SK-N-SH (cell line): ENCODE measurements at regions not wholly inside any gene's neighbourhood (a gene's known extent, or its start where the extent isn't known, plus 50 kb on each side); places are given as distances from the start of the nearest gene placed in this dataset.

Source experiments
- CTCF ChIA-PET: fragments of 300-600, 350-600 bp; formaldehyde crosslinking; extraction: SDS; loops from one replicate; lab custom pipeline; 2021; lab: Yijun Ruan, JAX
- POLR2A ChIA-PET: fragments of 350-600 bp; sonication (Branson Sonifier 250); formaldehyde crosslinking; extraction: SDS; loops from one replicate; lab custom pipeline; 2020; ENCODE audit warnings: antibody characterized with exemption, inconsistent platforms; lab: Yijun Ruan, JAX
- DNase-seq: peaks from one replicate; pipeline ENCODE4 v3.0.0; 2012
- H2AFZ ChIP-seq: fragments of 200-600 bp; sonication (generic); 2 replicates; pipeline ENCODE4 v1.8.1; 2016; ENCODE audit warnings: antibody characterized with exemption, mild to moderate bottlenecking, low read depth
- H3F3A ChIP-seq: fragments of 200-600 bp; sonication (generic); replicated peaks from 2 replicates; pipeline ENCODE3; 2016; ENCODE audit warnings: antibody characterized with exemption, mild to moderate bottlenecking; ENCODE audit not compliant: insufficient read depth
- H3K27ac ChIP-seq, 2 experiments: fragments of 200-500 bp in 1 of 2; fragments of 200-600 bp in 1 of 2; sonication (Bioruptor generic) in 1 of 2; sonication (generic), shearing (Covaris generic) in 1 of 2; 2 replicates each; pipeline versions ENCODE4 v1.5.1 to v1.6.1; 2014 to 2016; ENCODE audit warnings: low read depth in 2 of 2, inconsistent platforms in 1 of 2, low read length in 1 of 2, mild to moderate bottlenecking in 1 of 2, mixed read lengths in 1 of 2
- H3K27me3 ChIP-seq: fragments of 200-600 bp; sonication (generic), shearing (Covaris generic); 2 replicates; pipeline ENCODE4 v1.6.1; 2016; ENCODE audit warnings: mixed run types; ENCODE audit not compliant: insufficient read depth
- H3K36me3 ChIP-seq, 2 experiments: fragments of 200-500 bp in 1 of 2; fragments of 200-600 bp in 1 of 2; sonication (Bioruptor generic) in 1 of 2; sonication (generic) in 1 of 2; replicated peaks in 1 of 2; 2 replicates each; pipeline versions ENCODE3 to v1.5.1; 2014 to 2016; ENCODE audit warnings: low read length in 1 of 2, mild to moderate bottlenecking in 1 of 2; ENCODE audit not compliant: insufficient read depth in 2 of 2, control insufficient read depth in 1 of 2
- H3K4me1 ChIP-seq, 2 experiments: fragments of 200-500 bp in 1 of 2; fragments of 200-600 bp in 1 of 2; sonication (Bioruptor generic) in 1 of 2; sonication (generic), shearing (Covaris generic) in 1 of 2; 2 replicates each; pipeline versions ENCODE4 v1.5.1 to v1.6.1; 2014 to 2016; ENCODE audit warnings: low read depth in 1 of 2, low read length in 1 of 2, mixed run types in 1 of 2; ENCODE audit not compliant: insufficient read depth in 2 of 2, control insufficient read depth in 1 of 2
- H3K4me2 ChIP-seq: fragments of 200-600 bp; sonication (generic), shearing (Covaris generic); 2 replicates; pipeline ENCODE4 v1.6.1; 2017; ENCODE audit warnings: mixed run types
- H3K4me3 ChIP-seq, 2 experiments: fragments of 200-500 bp in 1 of 2; fragments of 200-600 bp in 1 of 2; sonication (Bioruptor generic) in 1 of 2; sonication (generic), shearing (Covaris generic) in 1 of 2; 2 replicates each; pipeline versions ENCODE4 v1.5.1 to v1.8.1; 2014 to 2016; ENCODE audit warnings: low read depth in 2 of 2, inconsistent platforms in 1 of 2, low read length in 1 of 2, mild to moderate bottlenecking in 1 of 2, mixed read lengths in 1 of 2, moderate library complexity in 1 of 2
- H3K79me2 ChIP-seq: fragments of 200-600 bp; sonication (generic); 2 replicates; pipeline ENCODE4 v1.8.1; 2017; ENCODE audit warnings: mild to moderate bottlenecking; ENCODE audit not compliant: insufficient read depth
- H3K9ac ChIP-seq: fragments of 200-600 bp; sonication (generic); 2 replicates; pipeline ENCODE4 v1.6.1; 2017; ENCODE audit warnings: mixed run types
- H3K9me2 ChIP-seq: fragments of 200-600 bp; sonication (generic); 2 replicates; pipeline ENCODE4 v1.6.1; 2017; ENCODE audit warnings: mixed run types
- H3K9me3 ChIP-seq: fragments of 200-600 bp; sonication (generic); 2 replicates; pipeline ENCODE4 v1.6.1; 2017; ENCODE audit warnings: mixed run types, mild to moderate bottlenecking, moderate library complexity
- H4K20me1 ChIP-seq: fragments of 200-600 bp; sonication (generic); 2 replicates; pipeline ENCODE4 v1.6.1; 2017; ENCODE audit warnings: mild to moderate bottlenecking, mixed run types; ENCODE audit not compliant: insufficient read depth
- FOSL2 ChIP-seq: IDR thresholded peaks from 2 replicates; pipeline ENCODE4 v1.4.0; 2012; ENCODE audit warnings: low read depth, mild to moderate bottlenecking, moderate library complexity, borderline replicate concordance
- JUND ChIP-seq: IDR thresholded peaks from 2 replicates; pipeline ENCODE4 v1.4.0; 2012
- MEF2A ChIP-seq: IDR thresholded peaks from 2 replicates; pipeline ENCODE4 v1.4.0; 2012; ENCODE audit warnings: low read depth, borderline replicate concordance
- MXI1 ChIP-seq: IDR thresholded peaks from 2 replicates; pipeline ENCODE4 v1.6.1; 2012; ENCODE audit warnings: mild to moderate bottlenecking, low read depth, low read length, improper control_type of control experiment
- NFIC ChIP-seq: IDR thresholded peaks from 2 replicates; pipeline ENCODE4 v1.4.0; 2012; ENCODE audit warnings: borderline replicate concordance
- POLR2AphosphoS5 ChIP-seq: IDR thresholded peaks from 2 replicates; pipeline ENCODE4 v1.6.1; 2012; ENCODE audit warnings: low read depth, low read length
- RFX5 ChIP-seq: IDR thresholded peaks from 2 replicates; pipeline ENCODE4 v1.6.1; 2012; ENCODE audit warnings: mild to moderate bottlenecking, improper control_type of control experiment, low read length
- RXRA ChIP-seq: IDR thresholded peaks from 2 replicates; pipeline ENCODE4 v1.4.0; 2012; ENCODE audit warnings: low read depth, mild to moderate bottlenecking, borderline replicate concordance
- TAF1 ChIP-seq: IDR thresholded peaks from 2 replicates; pipeline ENCODE4 v1.6.1; 2012; ENCODE audit warnings: low read depth, mild to moderate bottlenecking, low read length, moderate library complexity, borderline replicate concordance
- TCF12 ChIP-seq: IDR thresholded peaks from 2 replicates; pipeline ENCODE4 v1.4.0; 2012
- YY1 ChIP-seq: IDR thresholded peaks from 2 replicates; pipeline ENCODE4 v1.4.0; 2012; ENCODE audit warnings: low read depth, mild to moderate bottlenecking
- WGBS: methylation state at CpG from one replicate; pipeline ENCODE4 v1.1.6; 2017; ENCODE audit warnings: low lambda C conversion rate; 5-methylcytosine and 5-hydroxymethylcytosine counted together
- TF ChIP-seq, protein P1 (sequence below): fragments of 150-350 bp; IDR thresholded peaks from 2 replicates; pipeline ENCODE4 v1.6.1; 2016; ENCODE audit warnings: mild to moderate bottlenecking, low read depth, low read length
- TF ChIP-seq, protein P2 (sequence below): IDR thresholded peaks from 2 replicates; pipeline ENCODE4 v1.4.0; 2012; ENCODE audit warnings: low read depth, borderline replicate concordance
- TF ChIP-seq, protein P3 (sequence below): fragments of 200-600 bp; sonication (generic); IDR thresholded peaks from 2 replicates; pipeline ENCODE4 v1.6.1; 2017; ENCODE audit warnings: antibody characterized with exemption, mild to moderate bottlenecking, moderate library complexity
- TF ChIP-seq, protein P4 (sequence below): IDR thresholded peaks from 2 replicates; pipeline ENCODE4 v1.4.0; 2012; ENCODE audit warnings: low read depth

DNA sequence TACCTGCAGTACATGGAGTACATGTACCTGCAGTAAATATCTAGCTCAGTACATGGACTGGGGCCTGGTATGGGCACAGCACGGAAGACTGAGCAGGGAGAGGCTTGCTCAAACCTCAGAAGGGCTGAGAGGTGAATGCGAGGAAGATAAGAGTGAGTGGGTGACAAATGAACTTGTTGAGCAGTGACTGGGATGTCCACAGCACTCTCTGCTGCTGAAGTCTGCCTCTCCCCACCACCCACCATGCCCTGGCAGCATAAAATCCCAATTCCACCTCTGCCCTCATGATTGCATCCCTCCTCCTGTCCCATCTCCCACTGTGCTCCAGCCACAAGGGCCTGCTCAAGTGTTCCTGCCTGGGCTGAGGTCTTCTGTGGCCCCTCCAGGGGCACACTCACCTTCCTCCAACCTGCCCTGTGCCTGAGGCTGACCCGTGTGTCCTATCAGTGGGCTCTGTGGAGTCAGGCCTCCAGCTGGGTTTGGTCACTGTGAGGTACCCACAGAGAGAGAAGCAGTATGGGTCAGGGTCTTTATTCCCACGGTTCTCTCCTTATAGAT is 114.2 kb downstream of the FOXD2 start:
- Histone ChIP-seq H3K9me3 (no peaks in the 10 kb centered on the region), H3K4me3 (no peak overlapping the region), H3K9me2 (no peaks in the 10 kb centered on the region), H3K36me3 (no peaks in the 10 kb centered on the region), H4K20me1 (no peaks in the 10 kb centered on the region), H3F3A (no peaks in the 10 kb centered on the region), H3K4me2 (no peak overlapping the region), H3K27ac (no peak overlapping the region), H3K4me1 (no peaks in the 10 kb centered on the region), H3K27me3 (no peaks in the 10 kb centered on the region), H3K79me2 (no peaks in the 10 kb centered on the region), H2AFZ (no peak overlapping the region), H3K9ac (no peak overlapping the region)
- no peak for DNase-seq
- POLR2A ChIA-PET: no interaction called here
- TF ChIP-seq NFIC (no peak), MEF2A (no peak)
- TF ChIP-seq, protein P1, sequence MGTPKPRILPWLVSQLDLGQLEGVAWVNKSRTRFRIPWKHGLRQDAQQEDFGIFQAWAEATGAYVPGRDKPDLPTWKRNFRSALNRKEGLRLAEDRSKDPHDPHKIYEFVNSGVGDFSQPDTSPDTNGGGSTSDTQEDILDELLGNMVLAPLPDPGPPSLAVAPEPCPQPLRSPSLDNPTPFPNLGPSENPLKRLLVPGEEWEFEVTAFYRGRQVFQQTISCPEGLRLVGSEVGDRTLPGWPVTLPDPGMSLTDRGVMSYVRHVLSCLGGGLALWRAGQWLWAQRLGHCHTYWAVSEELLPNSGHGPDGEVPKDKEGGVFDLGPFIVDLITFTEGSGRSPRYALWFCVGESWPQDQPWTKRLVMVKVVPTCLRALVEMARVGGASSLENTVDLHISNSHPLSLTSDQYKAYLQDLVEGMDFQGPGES: no peak
- TF ChIP-seq, protein P2, sequence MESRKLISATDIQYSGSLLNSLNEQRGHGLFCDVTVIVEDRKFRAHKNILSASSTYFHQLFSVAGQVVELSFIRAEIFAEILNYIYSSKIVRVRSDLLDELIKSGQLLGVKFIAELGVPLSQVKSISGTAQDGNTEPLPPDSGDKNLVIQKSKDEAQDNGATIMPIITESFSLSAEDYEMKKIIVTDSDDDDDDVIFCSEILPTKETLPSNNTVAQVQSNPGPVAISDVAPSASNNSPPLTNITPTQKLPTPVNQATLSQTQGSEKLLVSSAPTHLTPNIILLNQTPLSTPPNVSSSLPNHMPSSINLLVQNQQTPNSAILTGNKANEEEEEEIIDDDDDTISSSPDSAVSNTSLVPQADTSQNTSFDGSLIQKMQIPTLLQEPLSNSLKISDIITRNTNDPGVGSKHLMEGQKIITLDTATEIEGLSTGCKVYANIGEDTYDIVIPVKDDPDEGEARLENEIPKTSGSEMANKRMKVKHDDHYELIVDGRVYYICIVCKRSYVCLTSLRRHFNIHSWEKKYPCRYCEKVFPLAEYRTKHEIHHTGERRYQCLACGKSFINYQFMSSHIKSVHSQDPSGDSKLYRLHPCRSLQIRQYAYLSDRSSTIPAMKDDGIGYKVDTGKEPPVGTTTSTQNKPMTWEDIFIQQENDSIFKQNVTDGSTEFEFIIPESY: no peak
- CTCF ChIA-PET: interaction anchor here (1.6 kb wide), 1 partner anchor 119 kb away, joined by 3 read pairs; no protein-coding TSS in a partner anchor
- WGBS: 28% methylated on average over 4 of the region's 4 CpGs

DNA sequence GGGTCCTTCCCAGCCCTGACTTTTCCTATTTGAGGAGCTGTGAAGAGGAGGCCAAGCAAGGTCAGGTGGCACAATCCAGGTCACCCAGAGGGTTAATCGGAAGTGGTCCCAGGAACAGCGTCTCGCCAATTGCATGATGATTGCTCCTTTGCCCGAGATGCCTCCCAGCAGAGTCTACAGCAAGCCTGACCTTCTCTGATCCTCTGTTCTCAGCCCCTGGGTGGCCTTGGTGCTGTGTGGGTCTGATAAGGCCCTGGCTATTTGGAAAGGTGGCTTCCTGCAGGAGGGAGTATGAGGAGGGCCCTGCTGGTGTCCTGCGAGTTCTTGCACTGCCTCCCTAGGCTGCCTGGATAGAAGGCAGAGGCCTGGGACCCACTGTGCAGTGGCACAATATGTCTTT is 116.2 kb downstream of the FOXD2 start:
- Histone ChIP-seq H3K27ac (no peak overlapping the region), H4K20me1 (no peaks in the 10 kb centered on the region), H3K4me3 (no peak overlapping the region), H3K9ac (no peak overlapping the region), H3K4me2 (no peak overlapping the region), H3K27me3 (no peaks in the 10 kb centered on the region; the same call in 1 of the 2 replicates), H3F3A (no peaks in the 10 kb centered on the region), H2AFZ (no peak overlapping the region), H3K36me3 (no peaks in the 10 kb centered on the region), H3K79me2 (no peaks in the 10 kb centered on the region), H3K4me1 (peaks cover 0 to 3% of the 10 kb centered on the region in 2 experiments; a peak in 1 of 4 replicates), H3K9me2 (no peaks in the 10 kb centered on the region), H3K9me3 (no peaks in the 10 kb centered on the region)
- WGBS: 82% methylated on average over 2 of the region's 5 CpGs
- DNase-seq: no peak
- ChIA-PET CTCF (interaction anchor here (1.0 kb wide), 1 partner anchor 12 kb away, joined by 3 read pairs; no protein-coding TSS in a partner anchor), POLR2A (no interaction called here)
- TF ChIP-seq YY1 (no peak), TCF12 (no peak), FOSL2 (no peak), RXRA (no peak), TAF1 (no peak), RFX5 (no peak), MXI1 (no peak), POLR2AphosphoS5 (no peak), JUND (no peak)
- TF ChIP-seq, protein P3, sequence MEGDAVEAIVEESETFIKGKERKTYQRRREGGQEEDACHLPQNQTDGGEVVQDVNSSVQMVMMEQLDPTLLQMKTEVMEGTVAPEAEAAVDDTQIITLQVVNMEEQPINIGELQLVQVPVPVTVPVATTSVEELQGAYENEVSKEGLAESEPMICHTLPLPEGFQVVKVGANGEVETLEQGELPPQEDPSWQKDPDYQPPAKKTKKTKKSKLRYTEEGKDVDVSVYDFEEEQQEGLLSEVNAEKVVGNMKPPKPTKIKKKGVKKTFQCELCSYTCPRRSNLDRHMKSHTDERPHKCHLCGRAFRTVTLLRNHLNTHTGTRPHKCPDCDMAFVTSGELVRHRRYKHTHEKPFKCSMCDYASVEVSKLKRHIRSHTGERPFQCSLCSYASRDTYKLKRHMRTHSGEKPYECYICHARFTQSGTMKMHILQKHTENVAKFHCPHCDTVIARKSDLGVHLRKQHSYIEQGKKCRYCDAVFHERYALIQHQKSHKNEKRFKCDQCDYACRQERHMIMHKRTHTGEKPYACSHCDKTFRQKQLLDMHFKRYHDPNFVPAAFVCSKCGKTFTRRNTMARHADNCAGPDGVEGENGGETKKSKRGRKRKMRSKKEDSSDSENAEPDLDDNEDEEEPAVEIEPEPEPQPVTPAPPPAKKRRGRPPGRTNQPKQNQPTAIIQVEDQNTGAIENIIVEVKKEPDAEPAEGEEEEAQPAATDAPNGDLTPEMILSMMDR: no peak
- TF ChIP-seq, protein P4, sequence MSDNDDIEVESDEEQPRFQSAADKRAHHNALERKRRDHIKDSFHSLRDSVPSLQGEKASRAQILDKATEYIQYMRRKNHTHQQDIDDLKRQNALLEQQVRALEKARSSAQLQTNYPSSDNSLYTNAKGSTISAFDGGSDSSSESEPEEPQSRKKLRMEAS: no peak
